NCI-H345 (cell line): ENCODE measurements at regions not wholly inside any gene's neighbourhood (a gene's known extent, or its start where the extent isn't known, plus 50 kb on each side); places are given as distances from the start of the nearest gene placed in this dataset.

Experiments used
- DNase-seq: peaks from one replicate; lab custom pipeline; 2025; lab: John Stamatoyannopoulos, UW

DNA sequence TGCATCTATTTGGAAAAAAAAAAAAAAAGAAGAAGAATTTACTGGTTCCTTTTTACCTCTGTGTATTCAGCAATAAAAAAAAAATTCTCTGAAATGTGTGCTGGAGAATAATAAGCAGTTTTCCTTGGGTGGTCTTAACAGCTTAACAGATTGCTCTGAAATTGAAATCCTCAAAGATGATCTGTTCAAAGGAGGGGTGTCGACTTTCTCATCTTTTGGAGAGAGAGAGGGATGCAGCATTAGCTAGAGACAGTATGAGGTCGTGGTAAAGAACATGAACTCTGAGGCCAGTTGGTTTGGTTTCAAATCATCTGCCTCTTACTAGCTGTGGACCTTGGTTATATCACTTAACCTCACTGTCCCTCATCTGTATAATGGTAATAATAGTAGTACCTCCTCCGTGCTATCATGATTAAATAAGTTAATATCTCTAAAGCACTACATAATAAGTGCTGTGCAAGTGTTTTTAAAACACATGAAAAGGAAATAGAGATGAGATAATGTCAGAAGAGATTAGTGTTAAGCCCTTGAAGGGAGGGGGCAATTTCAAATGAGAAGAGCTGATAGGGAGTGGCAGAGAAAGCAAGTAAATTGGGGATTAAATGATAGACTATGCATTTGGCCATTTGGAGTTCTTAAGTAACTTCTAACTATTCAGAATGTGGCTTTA lies 109.9 kb upstream of the LIMCH1 start:
- DNase-seq: no peak

DNA sequence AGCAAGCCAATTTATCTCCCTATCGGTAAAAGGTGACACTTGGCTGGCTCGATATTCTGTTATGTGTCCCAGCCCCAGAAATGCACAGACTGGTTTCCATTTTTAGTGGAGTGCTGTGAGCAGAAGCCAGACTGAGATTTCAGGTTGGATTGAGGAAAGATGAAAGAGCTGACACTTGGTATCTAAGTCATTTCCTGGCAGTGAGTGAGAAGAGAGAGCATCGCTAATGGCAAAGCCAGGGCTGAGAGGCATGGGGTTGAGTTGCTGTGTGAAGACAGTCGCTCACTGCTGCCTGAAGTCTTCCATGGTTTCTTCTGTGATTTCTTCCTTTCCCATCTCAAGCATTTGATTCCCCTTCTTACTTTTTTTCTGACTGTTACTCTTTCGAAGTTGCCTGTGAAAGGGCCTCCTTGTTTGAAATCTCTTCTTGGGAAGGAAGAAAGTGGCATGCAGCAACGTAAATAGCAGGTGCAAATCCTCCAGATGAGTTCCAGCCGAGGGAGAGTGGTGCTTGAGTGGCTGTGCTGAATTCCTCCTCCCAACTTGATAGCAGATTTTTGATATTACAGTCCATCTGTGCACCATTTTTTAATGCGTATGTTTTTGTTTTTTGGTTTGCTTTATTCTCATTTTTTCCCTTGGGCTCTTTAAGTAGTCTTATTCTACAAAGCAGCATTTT lies 109.2 kb upstream of the LIMCH1 start:
- no peak for DNase-seq

DNA sequence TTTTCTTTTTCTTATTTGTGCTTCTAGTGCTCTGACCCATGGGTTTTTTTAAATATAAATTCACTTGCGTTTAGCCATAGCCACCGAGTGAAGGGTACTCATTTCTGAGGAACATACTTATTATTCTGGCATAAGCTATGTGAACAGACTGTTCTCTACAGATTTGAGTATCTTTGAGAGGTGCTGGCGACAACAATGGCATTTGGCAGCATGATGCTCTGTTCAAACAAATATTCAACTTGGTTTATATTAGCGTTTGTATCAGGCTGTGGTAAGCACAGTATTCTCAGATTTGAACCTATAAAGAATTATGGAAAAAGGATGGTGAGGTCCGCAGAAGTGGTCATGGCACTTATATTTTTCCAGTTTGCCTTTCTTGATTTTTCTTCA lies 108.7 kb upstream of the LIMCH1 start:
- no peak for DNase-seq

DNA sequence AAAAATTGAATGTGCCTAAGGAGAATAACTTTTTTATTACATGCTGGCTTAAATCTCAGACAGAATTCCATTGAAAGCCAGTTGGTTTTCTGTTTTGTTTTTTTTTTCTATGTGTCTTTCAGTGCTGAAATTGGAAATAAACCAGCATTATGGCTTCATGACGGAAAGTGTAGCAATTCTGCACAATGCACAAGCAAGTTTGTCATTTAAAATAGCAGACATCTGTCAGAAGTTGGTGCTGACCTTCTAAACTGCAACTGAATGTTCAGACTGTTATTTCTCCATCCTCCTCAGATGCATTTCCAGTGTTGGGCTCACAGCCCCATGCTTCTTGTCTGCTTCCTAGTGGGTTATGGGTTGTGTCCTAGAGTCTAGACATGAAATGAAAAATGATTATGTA lies 107.2 kb upstream of the LIMCH1 start:
- no peak for DNase-seq

DNA sequence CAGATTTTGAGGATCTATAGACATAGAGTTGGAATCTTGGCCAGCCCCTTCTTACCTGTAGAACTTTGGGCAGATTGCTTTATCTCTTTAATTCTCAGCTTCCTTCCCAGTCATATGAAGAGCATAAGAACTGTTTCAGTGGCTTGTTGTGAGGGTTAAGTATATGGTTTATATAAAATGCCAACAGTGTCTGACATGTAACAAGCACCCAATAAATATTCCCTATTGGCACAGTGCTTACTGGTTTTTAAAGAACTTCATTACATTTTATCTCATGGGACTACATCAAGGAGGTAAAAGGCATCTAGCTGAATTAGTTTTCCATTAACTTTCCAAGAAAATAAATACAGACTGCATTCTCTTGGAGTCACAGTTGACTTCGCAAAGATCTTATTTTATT lies 106.7 kb upstream of the LIMCH1 start:
- DNase-seq: no peak

DNA sequence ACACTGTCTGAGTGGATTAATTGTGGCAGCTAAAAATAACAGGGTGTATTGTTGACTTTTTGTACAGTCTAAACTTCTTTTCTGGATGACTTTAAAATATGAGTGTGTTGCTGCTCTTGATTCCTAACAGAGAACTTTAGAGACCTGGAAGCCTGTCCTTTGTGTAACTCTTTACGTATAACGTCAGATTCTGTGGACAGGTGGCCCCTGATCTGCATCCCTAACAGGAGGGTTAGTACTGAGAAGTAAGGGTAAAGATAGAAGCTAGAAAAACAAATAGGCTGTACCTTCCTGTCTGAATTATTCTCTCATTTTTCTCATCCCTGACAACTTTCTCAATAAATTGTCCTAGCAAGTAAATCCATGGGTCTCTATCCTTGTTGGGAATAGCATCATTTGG lies 105.7 kb upstream of the LIMCH1 start:
- DNase-seq: no peak

DNA sequence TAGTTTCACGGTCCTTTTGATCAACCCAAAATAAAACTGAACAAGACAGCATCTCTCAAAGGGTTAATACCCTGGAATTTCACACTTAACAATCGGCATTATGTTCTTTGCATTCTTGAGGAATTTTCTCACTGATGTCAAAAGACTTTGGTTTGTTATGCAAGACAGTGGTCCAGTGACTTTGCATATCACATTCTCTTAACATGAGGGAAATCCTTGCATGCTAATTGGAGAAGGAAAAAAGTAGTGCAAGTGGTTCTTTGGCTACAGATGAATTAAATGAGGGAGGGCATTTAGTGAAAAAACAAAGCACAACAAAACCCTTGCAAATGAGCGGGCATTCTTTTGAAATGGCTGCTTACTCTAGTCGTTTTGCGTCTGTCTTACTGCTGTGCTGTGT lies 105.1 kb upstream of the LIMCH1 start:
- no peak for DNase-seq

DNA sequence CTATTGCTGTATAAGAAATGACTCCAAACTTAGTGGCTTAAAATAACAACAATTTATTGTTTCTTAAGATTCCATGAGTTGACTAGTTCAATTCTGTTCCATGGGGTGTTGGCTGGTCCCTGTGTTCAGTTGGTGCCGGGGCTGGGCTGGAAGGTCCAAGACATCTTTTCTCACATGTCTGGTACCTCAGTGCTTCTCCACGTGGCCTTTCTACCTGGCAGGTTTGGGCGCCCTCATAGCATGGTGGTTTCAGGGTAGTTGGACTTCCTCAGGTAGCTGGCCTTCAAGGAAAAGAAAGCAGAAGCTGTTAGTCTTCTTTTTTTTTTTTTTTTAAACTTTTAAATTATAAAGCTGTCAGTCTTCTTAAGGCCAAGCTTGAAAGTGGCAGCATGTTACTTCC lies 104.6 kb upstream of the LIMCH1 start:
- DNase-seq: no peak

DNA sequence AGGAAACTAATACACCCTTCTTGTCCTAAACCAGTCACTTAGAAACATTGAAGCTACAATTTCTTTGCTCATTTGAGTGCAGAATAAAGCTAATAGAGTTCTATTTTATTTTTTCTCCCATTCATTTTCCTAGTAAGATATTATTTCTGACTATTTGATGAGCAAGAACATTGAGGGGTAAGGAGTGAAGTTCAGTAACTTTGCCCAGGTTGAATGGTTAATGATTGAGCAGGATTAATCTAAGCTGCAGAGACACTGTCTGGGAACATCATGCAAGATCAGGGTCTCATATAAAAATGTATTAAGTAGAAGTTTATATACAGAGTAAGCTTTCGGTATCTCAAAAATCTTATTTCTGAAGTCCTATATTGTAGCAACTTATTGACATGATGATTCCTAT lies 102.4 kb upstream of the LIMCH1 start:
- DNase-seq: no peak

DNA sequence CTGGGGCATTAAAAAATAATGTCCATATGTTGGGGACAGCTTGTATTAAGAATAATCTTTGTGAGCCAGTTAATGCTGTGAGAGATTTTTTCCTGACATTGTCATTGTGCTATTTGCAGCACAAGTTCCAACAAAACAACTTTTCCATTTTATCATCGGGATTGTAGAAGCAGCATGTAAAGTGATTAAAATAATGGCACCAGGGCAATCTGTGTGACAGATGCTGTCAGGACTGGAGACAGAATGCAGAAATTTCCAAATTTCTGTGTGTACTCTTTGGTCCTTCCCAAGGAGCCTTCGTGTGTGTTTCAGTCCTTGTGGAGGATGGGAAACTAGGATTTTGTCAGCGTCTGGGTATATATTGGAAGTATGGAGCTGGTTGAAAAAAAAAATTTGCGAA lies 101.5 kb upstream of the LIMCH1 start:
- DNase-seq: no peak

DNA sequence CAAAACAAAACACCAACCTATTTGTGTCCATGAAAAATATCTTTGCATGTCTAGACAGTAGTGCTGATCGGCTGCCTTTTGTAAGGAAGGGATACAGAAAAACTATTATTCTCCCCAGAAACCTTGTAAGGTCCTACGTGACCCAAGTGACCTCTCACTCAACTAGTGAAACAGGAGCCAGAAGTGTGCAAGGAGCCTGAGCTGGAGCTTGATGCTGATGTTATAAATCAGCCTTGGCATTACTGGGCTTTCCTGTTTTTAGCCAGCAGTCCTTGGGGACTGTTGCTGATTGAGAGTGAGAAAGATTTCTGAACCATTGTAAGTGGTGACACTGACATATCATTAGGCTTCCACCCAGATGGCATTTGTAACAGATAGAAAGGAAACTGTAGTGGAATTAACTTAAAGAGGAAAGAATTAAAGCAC lies 100.8 kb upstream of the LIMCH1 start:
- no peak for DNase-seq

DNA sequence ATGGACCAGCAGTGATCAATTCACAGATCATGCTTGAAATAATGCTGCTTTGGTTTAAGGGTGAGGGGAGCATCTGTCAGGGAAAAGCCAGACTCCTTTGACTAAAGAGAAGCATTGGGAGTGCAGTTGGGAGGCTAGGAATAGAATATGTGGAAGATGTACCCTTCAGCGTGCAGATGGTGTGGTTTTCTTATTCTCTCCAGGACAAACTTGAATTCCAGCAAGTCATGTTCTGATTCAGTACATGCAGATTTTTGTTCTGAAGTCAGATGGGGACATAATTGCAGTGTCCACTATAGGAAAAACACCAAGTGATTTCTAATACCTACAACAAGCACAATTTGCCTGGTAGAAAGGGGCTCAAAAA lies 99.0 kb upstream of the LIMCH1 start:
- DNase-seq: no peak

DNA sequence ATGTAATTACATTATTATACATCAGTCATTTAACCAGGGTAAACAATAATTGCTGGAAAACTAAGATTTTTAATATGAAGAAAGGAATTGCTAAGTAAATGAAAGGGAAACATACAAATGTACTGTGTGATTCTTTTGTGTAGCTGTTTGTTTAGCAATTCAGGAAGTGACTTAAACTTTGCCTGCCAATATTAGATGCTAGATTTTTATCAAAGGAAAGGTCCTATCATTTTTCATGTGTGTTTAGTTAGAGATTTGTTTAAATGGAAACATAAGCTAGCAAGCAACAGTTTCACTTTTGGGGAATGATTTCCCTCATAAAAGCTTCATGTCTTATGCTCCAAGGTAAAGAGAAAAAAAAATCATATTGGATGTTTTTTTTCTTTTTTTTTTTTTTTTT lies 95.1 kb upstream of the LIMCH1 start:
- no peak for DNase-seq

DNA sequence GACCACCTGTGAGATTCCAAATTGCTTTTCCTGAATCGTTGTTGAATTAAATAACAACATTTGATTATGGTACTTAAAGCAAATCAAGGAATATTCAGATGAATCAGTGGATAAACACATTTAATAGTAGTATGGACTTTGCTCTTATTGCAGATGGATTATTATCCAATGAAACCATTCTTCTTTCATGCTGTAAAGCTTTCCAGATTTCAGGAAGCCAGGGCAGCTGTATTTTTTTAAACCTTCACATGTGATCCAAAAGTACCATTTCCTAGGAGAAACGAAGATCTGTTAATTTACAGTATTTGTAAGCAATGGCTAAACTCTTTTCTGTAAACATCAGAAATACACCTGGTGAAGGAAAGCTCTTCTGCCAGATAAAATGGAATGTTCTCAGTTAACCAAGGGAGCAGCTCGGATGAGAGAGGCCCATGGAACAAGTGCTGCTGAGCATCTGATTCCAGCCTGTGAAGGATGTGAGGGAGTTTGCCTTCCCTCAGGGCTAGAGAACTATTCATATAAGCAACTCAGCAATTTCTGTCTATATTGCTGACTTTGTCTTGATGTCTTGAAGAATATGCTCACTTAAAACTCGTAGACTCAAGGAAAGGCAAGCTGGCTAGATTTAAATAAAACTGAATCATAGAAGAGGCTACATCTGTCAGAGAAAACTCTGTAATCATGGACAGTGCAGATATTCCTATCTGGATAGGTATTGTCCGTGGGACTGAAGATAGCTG lies 94.4 kb upstream of the LIMCH1 start:
- DNase-seq: no peak

DNA sequence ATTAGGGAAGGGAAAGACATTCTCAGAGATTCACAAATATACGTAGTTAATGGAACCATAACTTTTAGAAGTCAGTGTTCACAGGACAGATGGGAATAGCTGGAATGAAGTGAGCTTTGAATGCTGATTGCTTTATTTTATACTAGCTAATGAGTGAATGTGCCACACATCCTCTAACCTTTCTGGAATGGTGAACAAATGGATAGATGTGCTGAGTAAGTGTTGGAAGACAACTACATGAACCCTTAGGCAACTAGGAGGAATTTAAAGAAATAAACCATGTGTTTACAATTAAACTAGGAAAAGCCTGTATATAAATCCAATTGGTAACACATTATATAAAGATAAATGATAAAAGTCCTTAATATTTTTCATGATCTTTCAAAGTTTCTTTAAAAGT lies 91.6 kb upstream of the LIMCH1 start:
- DNase-seq: no peak

DNA sequence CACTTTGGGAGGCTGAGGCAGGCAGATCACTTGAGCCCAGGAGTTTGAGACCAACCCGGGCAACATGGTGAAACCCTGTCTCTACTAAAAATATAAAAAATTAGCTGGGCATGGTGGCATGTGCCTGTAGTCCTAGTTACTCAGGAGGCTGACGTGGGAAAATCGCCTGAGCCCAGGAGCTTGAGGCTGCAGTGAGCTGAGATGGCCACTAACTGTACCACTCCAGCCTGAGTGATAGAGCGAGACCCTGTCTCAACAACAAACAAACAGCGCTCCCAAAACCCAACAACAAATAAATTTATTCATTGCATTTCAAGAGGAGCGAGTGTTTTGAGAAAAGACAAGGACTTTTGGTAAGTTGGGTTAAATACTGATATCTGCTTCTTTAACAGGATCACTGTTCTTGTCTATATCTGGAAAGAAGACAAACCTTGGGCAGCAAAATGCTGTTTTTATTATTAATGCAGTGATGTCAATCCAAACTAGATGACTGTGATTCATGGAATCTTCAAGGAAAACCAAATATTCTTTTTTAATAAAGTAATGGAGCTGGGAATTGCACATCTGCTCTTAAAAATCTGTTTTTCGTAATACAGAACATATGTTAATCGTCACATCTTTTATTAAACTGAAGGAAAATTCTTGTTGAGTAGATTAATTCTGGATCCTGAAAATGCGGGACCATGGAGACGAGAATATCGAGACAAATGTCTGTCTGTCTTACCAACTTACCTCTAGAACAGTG lies 90.8 kb upstream of the LIMCH1 start:
- DNase-seq: no peak

DNA sequence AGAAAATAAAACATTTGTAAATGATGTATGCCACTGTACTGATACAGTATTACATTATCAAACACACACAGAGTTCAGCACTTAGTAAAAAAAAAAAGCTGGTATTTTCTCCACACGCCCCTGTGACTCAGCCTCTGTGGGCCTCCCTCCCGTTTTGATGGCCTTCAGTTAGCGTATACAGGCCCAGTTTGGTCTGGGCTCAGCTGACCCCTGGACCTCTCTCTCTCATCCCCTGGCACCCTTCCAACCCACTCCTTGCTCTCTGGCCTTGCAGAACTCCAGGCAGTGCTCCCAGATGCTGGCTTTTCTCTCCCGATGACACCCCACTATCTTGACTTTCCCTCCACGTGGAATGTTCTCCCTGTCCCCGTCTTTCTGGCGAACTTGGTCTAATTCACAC lies 89.0 kb upstream of the LIMCH1 start:
- DNase-seq: no peak

DNA sequence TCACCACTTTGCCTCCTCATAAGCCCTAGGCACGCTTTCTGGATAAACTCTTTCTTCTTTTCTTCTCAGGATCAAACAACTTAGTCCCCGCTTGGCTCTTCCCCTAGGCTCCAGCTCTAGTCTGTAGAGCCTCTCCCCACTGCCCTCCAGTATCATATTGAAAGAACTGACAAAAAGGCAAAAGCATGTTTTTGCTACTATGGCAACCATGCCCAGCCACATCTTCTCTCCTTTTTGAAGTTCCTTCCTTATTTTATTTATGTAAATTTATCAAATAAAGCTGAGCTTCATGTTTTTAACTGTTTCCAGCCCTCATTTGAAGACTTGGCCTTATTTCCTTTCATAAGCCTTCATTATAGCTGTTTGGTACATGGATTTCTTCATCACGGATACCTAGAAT lies 86.0 kb upstream of the LIMCH1 start:
- DNase-seq: no peak

DNA sequence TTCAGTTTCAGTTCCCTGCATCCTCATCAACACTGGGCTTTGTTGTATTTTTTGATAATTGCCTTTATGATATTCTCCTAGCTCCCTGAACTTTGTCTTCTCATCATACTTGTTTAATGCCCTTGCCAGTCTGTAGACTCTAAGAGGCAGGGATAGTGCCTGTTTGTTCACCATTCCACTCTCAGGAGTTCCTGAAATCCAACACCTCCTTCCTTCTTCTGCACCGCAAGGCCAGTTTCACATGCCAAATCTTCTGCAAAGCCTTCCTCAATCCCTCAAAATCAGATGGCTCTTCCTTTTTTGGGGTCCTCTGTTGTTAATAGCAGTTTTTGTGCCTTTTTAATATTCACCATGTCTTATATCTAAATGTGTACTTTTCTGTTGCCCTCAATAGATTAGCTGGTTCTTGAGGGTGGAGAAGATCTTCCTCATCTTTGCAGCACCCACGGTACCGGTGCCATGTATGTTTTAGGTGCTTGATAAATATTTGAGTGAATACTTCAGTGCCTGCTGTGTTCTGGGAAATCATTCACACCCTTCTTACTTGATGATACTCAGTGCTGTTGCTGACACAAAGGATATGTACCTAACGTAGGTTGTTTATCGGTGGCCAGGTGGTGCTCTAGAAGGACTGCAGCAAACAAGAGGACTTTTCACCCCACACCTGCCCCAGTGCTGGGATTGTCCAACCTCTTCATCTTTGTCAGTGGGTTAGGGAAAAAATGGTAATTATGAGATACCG lies 85.3 kb upstream of the LIMCH1 start:
- DNase-seq: peak; percentile 43

DNA sequence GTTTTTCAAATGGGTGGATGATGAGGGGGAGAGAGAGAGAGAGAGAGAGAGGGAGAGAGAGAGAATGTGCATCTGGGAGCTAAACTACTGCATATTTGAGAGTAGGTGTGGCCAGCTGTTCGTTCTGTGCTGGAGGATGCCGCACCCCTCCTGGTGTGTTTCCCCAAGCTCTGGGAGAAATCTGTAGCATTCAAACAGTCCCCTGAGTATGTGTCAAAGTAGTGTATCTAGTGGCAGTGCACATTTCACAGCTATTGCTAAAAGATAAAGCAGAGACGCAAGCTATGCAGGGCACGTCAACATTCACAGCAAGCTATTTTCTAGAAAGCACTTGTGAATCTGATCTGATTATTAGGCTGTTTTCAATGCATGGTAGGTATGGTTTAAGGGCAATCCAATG lies 83.5 kb upstream of the LIMCH1 start:
- peak; percentile 78 for DNase-seq

DNA sequence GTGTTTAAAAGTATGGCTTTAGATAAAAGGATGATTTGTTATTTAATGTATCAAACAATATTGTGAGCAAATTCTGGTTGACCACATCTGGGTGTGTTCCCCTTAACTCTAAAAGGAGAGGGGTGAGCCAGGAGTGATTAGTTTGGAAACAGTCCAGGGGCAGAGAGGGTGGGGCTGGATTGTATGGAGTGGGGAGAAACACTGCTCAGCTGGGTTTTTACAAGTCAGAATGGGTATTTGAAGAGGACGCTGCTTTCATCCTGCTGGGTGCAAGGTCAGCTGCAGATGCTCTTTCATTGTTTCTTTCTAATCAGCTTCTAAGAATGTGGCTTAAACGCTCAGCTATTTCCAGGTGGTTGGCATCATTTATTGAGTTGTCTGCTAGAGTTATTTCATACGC lies 82.8 kb upstream of the LIMCH1 start:
- peak; percentile 37 for DNase-seq

DNA sequence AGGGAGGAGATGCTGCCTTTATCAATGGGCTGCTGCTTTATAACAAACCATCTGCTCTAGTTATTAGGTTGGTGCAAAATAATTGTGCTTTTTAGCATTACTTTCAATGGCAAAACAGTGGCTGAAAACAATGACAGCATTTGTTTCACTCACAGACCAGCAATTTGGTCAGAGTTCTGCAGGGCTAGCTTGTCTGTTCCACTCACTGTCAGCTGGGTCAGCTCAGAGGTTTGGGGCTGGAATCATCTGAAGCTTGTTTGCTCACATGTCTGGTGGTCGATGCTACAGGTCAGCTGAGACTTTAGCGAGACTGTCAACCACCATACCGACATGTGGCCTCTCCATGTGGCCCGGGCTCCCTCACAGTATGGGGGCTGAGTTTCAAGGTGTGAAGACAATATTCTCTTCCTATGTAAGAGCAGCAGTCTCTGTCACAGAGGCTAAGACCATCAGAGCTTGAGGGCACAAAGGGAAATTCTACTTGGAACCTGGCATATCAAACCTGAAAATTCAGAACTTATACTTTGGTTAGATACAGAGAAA lies 81.3 kb upstream of the LIMCH1 start:
- DNase-seq: no peak
